Activated naive CD4-positive, alpha-beta T cell treated with anti-CD3 and anti-CD28 coated beads, Interleukin-2, amount 10 ng/mL, durations not matched to agents 7 days and 5 days (primary cell): ENCODE measurements at regions not wholly inside any gene's neighbourhood (a gene's known extent, or its start where the extent isn't known, plus 50 kb on each side); places are given as distances from the start of the nearest gene placed in this dataset.

ENCODE experiments used
- CTCF ChIA-PET: fragments of 350-600 bp; sonication (Branson Sonifier 250); formaldehyde crosslinking; loops from one replicate; lab custom pipeline; 2021; ENCODE audit warnings: antibody characterized with exemption; lab: Charles Lee
- DNase-seq: peaks from one replicate; pipeline ENCODE4 v3.0.0-alpha.2; 2020
- H3K27ac Mint-ChIP-seq: one replicate; pipeline ENCODE4 v1.8.0; 2021; ENCODE audit warnings: mild to moderate bottlenecking, moderate library complexity, mixed read lengths
- H3K27me3 Mint-ChIP-seq: one replicate; pipeline ENCODE4 v1.8.0; 2021; ENCODE audit warnings: mild to moderate bottlenecking, mixed read lengths
- H3K36me3 Mint-ChIP-seq: one replicate; pipeline ENCODE4 v1.8.0; 2021; ENCODE audit warnings: mixed read lengths
- H3K4me1 Mint-ChIP-seq: one replicate; pipeline ENCODE4 v1.8.0; 2021; ENCODE audit warnings: mixed read lengths
- H3K4me3 Mint-ChIP-seq: one replicate; pipeline ENCODE4 v1.8.0; 2021; ENCODE audit warnings: mild to moderate bottlenecking, moderate library complexity, mixed read lengths
- H3K9me3 Mint-ChIP-seq: one replicate; pipeline ENCODE4 v1.8.0; 2021; ENCODE audit warnings: mixed read lengths

DNA sequence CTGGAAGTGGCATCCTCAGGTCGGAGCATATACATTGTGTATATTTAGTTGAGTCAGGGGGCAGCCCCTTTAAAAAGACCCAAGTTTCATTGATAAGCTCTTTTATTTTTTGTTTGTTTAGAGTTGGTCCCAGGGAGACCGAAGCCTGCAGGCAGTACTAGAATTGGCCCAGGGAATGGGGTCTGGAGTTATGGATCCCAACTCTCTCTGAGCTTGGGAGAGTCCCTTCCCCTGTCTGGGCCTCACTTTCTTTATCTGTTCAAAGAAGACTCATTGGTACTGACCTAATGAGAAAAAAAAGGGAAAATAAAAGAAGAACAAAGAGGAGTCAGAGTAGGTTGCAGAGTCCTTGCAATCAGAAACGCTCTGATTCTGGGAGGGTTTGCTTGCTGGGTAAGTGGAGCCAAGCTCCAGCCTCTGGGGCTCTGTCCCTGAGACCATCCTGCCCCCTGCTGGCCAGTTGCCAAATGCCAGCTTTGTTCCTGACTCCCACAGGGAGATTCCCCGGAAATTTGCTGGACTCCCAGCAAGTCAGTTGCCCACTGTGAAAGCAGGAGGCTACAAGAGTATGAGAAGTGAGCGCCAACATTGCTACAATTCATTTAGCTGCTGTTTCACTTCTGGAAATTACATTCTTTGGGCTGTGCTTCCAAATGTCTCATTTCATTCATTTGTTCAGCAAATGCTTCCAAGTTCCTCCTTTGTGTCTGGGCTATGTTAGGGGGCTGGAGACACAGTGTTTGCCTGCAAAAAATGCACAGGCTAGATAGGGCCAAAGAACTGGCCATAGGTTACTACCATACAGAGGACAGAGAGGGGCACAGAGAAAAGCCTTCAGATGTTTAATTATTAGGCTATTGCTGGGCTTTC is 156.2 kb downstream of the MELK start:
- Mint-ChIP-seq H3K9me3 (no peaks in the 10 kb centered on the region), H3K27me3 (peaks cover 10% of the 10 kb centered on the region), H3K4me1 (no peaks in the 10 kb centered on the region), H3K4me3 (no peak overlapping the region), H3K36me3 (no peaks in the 10 kb centered on the region), H3K27ac (no peak overlapping the region)
- DNase-seq: peak; percentile 81
- CTCF ChIA-PET: interaction anchor here (0.6 to 3.2 kb wide), 28 partner anchors 9 to 562 kb away, joined by 3 to 38 read pairs (median 4); partner anchors contain the start of gene CLTA

DNA sequence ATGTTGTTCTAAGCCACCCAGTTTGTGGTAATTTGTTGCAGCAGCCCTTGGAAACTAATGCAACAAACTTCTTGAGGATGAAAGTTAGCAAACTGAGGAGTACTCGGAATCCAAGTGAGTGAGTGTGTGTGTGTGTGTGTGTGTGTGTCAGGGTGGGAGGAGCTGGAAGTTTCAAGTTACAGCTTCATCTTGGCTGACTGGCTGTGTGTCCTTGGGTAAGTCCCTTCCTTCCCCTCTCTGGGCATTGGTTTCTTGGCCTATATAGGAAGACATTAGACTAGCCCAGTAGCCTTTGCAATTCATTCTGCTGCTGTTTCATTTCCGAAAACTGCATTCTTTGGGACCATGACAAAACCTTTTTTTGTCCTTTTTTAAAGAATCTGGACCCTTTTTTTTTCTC is 157.2 kb downstream of the MELK start:
- CTCF ChIA-PET: interaction anchor here (0.8 to 3.2 kb wide), 10 partner anchors 17 to 540 kb away, joined by 3 to 38 read pairs (median 4); partner anchors contain the start of gene CLTA
- DNase-seq: no peak
- Mint-ChIP-seq H3K27me3 (peaks cover under 1% of the 10 kb centered on the region), H3K27ac (no peak overlapping the region), H3K9me3 (no peaks in the 10 kb centered on the region), H3K4me1 (no peaks in the 10 kb centered on the region), H3K4me3 (no peak overlapping the region), H3K36me3 (no peaks in the 10 kb centered on the region)

- no peaks in the 10 kb centered on the region for H3K27me3 Mint-ChIP-seq
Observed at GRCh38 chr9:36730414-36730813, 157.7 kb downstream of the MELK start.

DNA sequence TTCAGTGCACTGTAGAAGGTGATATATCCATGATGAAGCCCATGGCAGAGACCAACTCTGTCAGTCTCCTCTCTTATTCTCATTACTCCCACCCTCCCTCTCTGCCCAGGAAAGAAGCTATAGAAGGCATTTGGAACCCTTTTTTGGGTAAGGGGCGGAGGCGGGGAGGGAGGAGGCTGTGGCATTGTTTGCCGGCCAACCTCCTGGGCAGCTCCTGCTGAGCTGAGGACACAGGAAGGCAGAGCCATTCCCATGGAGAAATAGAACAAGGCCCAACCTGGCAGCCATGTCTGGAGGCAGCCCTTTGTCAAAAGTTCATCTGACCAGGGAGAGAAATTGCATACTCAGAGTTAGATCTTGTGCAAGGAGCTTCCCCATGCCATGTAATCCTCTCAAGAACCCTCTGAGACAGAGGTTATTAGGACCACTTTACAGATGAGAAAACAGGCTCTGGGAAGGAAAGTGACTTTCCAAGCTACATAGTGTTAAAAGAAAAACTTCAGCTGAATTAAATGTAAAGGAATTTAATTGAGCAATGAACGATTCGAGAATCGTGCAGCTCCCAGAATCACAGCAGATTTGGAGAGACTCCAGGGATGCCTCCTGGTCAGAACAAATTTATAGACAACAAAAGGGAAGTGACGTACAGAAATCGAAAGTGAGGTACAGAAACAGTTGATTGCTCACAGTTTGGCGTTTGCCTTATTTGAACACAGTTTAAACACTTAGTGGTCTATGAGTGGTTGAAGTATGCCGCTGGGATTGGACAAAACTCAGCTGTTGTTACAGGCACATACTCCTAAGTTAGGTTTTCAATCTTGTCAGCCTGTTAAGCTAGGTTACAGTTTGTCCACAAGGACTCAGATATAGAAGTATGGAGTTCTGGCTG is 158.6 kb downstream of the MELK start:
- no peaks in the 10 kb centered on the region for H3K4me1 Mint-ChIP-seq

More at GRCh38 chr9:36730414-36730813, 157.7 kb downstream of the MELK start:
- no peak overlapping the region for H3K4me3 Mint-ChIP-seq
- H3K9me3 Mint-ChIP-seq: no peaks in the 10 kb centered on the region
- no peaks in the 10 kb centered on the region for H3K36me3 Mint-ChIP-seq
- H3K27ac Mint-ChIP-seq: no peak overlapping the region
- no peak for DNase-seq
- H3K4me1 Mint-ChIP-seq: no peaks in the 10 kb centered on the region
- CTCF ChIA-PET: interaction anchor here (0.9 to 3.2 kb wide), 5 partner anchors 69 to 323 kb away, joined by 3 to 38 read pairs (median 21); no protein-coding TSS in a partner anchor

DNA sequence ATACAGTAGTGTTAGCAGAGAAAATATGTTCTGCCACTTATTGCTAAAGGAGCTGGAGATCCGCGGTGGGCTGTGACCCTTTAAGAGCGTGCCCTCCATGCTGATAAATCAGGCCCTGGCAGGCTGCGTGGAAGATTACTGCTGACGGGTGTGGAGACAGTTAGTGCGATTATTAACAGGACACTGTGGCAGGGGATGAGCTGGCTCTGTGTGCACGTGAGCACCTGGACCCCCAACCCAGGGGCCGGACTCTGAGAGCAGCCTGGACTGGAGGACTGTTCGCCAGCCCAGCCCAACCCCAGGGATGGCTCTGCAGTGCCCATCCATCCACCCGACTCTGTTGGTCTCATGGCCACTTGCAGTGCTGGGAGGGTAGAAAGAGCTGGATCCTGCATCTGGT is 162.0 kb downstream of the MELK start:
- Mint-ChIP-seq H3K9me3 (no peaks in the 10 kb centered on the region), H3K4me1 (no peaks in the 10 kb centered on the region), H3K36me3 (no peaks in the 10 kb centered on the region), H3K27me3 (peaks cover 30% of the 10 kb centered on the region), H3K27ac (no peak overlapping the region), H3K4me3 (no peak overlapping the region)
- CTCF ChIA-PET: no interaction called here
- no peak for DNase-seq

More for the DNA sequence above, 158.6 kb downstream of the MELK start:
- H3K27me3 Mint-ChIP-seq: peaks cover 6% of the 10 kb centered on the region
- H3K27ac Mint-ChIP-seq: no peak overlapping the region
- no peak for DNase-seq
- no peak overlapping the region for H3K4me3 Mint-ChIP-seq
- CTCF ChIA-PET: interaction anchor here (0.8 to 3.2 kb wide), 5 partner anchors 9 to 324 kb away, joined by 3 to 32 read pairs (median 3); no protein-coding TSS in a partner anchor
- no peaks in the 10 kb centered on the region for H3K36me3 Mint-ChIP-seq
- no peaks in the 10 kb centered on the region for H3K9me3 Mint-ChIP-seq

- H3K4me1 Mint-ChIP-seq: no peaks in the 10 kb centered on the region
- no peaks in the 10 kb centered on the region for H3K36me3 Mint-ChIP-seq
- no peaks in the 10 kb centered on the region for H3K9me3 Mint-ChIP-seq
- no peak overlapping the region for H3K4me3 Mint-ChIP-seq
- H3K27ac Mint-ChIP-seq: no peak overlapping the region
- peaks cover 49% of the 10 kb centered on the region for H3K27me3 Mint-ChIP-seq
- CTCF ChIA-PET: no interaction called here
- DNase-seq: no peak
Observed at GRCh38 chr9:36736648-36737047, 164.0 kb downstream of the MELK start.

DNA sequence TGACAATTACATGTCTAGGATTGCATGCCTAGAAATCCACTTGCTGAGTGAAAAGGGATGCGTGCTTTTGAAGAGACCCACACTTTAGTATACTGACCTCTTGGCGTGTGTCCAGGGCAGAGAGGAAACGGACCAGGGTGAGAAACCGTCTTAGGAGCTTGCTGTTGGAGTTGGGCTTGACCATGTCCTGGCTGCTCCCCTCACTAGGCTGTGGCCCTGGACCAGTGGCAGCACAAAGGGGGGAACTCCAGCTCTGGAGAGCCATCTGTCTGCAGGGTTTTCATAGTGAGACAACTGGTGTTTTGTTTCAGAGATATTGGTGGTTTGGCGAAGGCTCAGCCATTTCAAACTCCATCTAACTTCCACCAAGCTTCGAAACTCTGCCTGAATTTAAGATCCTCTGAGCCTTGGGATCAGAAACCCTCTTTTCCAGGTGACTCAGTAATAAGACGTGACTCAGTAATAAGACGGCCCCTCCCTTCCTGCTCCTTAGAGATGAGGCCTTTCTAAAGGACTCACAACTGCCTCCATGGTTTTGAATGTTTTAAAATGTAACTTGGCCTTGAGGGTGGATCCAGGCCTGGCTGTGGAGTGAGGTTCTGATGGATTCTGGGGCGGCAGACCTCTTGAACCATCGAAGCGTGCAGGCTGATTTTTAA is 165.8 kb downstream of the MELK start:
- no peak overlapping the region for H3K4me3 Mint-ChIP-seq
- no peaks in the 10 kb centered on the region for H3K9me3 Mint-ChIP-seq
- H3K4me1 Mint-ChIP-seq: no peaks in the 10 kb centered on the region
- H3K27ac Mint-ChIP-seq: no peak overlapping the region
- CTCF ChIA-PET: interaction anchor here (1.3 kb wide), 1 partner anchor 10 kb away, joined by 5 read pairs; no protein-coding TSS in a partner anchor
- H3K27me3 Mint-ChIP-seq: peaks cover 56% of the 10 kb centered on the region
- no peak for DNase-seq
- no peaks in the 10 kb centered on the region for H3K36me3 Mint-ChIP-seq

GRCh38 chr9:36739373-36740116 is 166.8 kb downstream of the MELK start:
- Mint-ChIP-seq H3K4me1 (no peaks in the 10 kb centered on the region), H3K4me3 (no peak overlapping the region), H3K36me3 (no peaks in the 10 kb centered on the region), H3K9me3 (no peaks in the 10 kb centered on the region), H3K27me3 (peaks cover 56% of the 10 kb centered on the region), H3K27ac (no peak overlapping the region)
- DNase-seq: no peak
- CTCF ChIA-PET: interaction anchor here (1.7 kb wide), 1 partner anchor 11 kb away, joined by 5 read pairs; no protein-coding TSS in a partner anchor

DNA sequence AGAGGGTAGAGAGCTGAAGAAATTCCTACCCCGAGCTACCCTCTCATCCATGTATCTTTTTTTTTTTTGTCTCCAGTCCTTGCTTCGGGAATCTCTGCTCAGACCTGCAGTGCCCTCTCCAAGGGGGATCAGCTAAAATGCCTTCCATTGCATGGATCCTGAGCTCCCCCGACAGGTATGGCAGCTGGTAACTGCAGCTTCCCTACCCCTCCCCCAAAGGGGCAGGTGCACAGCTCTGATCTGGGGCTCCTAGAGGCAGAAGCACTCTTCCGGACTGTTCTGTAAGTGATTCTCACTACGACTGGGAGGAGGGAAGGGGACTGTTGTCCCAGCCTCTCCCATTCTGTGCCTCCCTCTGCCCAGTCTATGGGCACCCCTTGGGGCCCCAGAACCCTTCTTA is 169.6 kb downstream of the MELK start:
- no peaks in the 10 kb centered on the region for H3K36me3 Mint-ChIP-seq
- H3K4me3 Mint-ChIP-seq: no peak overlapping the region
- no peak for DNase-seq
- peaks cover 58% of the 10 kb centered on the region for H3K27me3 Mint-ChIP-seq
- CTCF ChIA-PET: no interaction called here
- no peak overlapping the region for H3K27ac Mint-ChIP-seq
- no peaks in the 10 kb centered on the region for H3K9me3 Mint-ChIP-seq
- H3K4me1 Mint-ChIP-seq: no peaks in the 10 kb centered on the region

GRCh38 chr9:36744678-36745077 is 172.0 kb downstream of the MELK start:
- no peak for DNase-seq
- no peak overlapping the region for H3K4me3 Mint-ChIP-seq
- H3K4me1 Mint-ChIP-seq: no peaks in the 10 kb centered on the region
- CTCF ChIA-PET: interaction anchor here (1.3 kb wide), 1 partner anchor 337 kb away, joined by 3 read pairs; no protein-coding TSS in a partner anchor
- peaks cover 62% of the 10 kb centered on the region for H3K27me3 Mint-ChIP-seq
- H3K36me3 Mint-ChIP-seq: no peaks in the 10 kb centered on the region
- H3K27ac Mint-ChIP-seq: no peak overlapping the region
- no peaks in the 10 kb centered on the region for H3K9me3 Mint-ChIP-seq

DNA sequence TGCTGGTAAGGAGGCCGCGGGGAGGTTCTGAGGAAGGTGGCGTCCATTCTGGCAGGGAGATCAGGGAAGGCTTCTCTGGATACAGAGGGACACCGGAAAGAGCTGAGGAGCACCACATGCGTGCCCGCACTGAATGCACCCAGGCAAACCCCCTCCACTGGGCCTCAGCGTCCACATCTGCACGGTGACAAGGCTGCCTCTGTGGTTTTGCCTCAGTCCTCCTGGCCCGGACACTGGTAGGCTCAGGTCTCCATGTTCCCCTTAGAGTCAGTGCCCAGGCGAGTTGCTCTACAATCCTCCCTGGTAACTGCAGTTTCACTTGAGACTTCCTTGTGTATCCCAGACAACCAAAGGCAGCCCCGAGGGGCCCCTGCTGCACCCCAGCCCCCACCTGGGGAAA is 173.3 kb downstream of the MELK start:
- Mint-ChIP-seq H3K36me3 (no peaks in the 10 kb centered on the region), H3K27me3 (peaks cover 49% of the 10 kb centered on the region), H3K4me1 (no peaks in the 10 kb centered on the region), H3K9me3 (no peaks in the 10 kb centered on the region), H3K4me3 (no peak overlapping the region), H3K27ac (no peak overlapping the region)
- CTCF ChIA-PET: interaction anchor here (1.3 kb wide), 1 partner anchor 339 kb away, joined by 3 read pairs; no protein-coding TSS in a partner anchor
- DNase-seq: no peak

GRCh38 chr9:36746415-36746814 is 173.7 kb downstream of the MELK start:
- Mint-ChIP-seq H3K36me3 (no peaks in the 10 kb centered on the region), H3K4me1 (no peaks in the 10 kb centered on the region), H3K4me3 (no peak overlapping the region), H3K27ac (no peak overlapping the region), H3K27me3 (peaks cover 45% of the 10 kb centered on the region), H3K9me3 (no peaks in the 10 kb centered on the region)
- CTCF ChIA-PET: no interaction called here
- DNase-seq: no peak

DNA sequence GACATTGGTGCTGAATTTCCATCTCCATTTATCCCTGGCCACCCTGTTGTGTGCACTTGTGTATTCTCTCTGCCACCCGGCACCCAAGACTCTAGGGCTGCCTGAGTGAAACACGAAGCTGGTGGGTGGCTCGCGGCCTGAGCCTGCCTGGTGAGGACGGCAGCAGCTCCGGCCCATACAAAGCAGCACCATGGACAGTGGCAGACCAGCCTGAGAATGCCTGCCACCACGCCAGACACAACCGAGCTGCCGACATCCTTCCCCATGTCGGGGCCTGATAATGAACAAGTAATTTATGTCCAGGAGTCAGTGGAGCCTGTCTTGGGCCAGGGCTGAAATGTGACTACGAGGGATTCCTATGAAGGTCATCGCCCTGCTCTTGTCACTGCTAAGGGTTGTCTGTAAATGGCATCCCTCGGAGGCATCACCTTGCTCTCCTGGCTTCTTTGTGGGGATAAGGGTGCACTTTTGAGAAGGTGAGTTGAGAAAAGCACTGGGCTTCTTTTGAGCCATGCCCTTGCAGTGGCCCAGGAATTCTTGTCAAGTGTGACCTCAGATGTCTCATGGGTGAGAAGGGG is 175.7 kb downstream of the MELK start:
- H3K4me1 Mint-ChIP-seq: no peaks in the 10 kb centered on the region
- CTCF ChIA-PET: no interaction called here
- peak; percentile 67 for DNase-seq
- H3K4me3 Mint-ChIP-seq: no peak overlapping the region
- no peaks in the 10 kb centered on the region for H3K9me3 Mint-ChIP-seq
- no peaks in the 10 kb centered on the region for H3K36me3 Mint-ChIP-seq
- H3K27ac Mint-ChIP-seq: no peak overlapping the region
- H3K27me3 Mint-ChIP-seq: peaks cover 44% of the 10 kb centered on the region
